ENCODE measurements at regions not wholly inside any gene's neighbourhood (a gene's known extent, or its start where the extent isn't known, plus 50 kb on each side); places are given as distances from the start of the nearest gene placed in this dataset.

GRCh38 chr5:173826428-173827350 lies 61.5 kb upstream of the CPEB4 start:
- in situ Hi-C loops (cut with MboI; ENCODE audit: low pct_ligation_motif_present in 1 of 4, low pct_unique_long_range_greater_than_20kb in 1 of 4, low sequenced_read_pairs in 3 of 4) (no loop called here), intact Hi-C loops (cut with DNase I; ENCODE audit: low total_unique reads) (no loop called here)
- no peak overlapping the region for H3K27ac ChIP-seq
- TF ChIP-seq EP300 (IDR thresholded peaks at IDR 0.05; ENCODE audit: low read depth), result no peak
- TF ChIP-seq POLR2A (IDR thresholded peaks at IDR 0.05), result no peak
- no peak for TF ChIP-seq CTCF (IDR thresholded peaks at IDR 0.05)
- no peak for TF ChIP-seq POLR2AphosphoS5 (IDR thresholded peaks at IDR 0.05)
- DNase-seq, result no peak
- no peak overlapping the region for H3K4me3 ChIP-seq
- H3K9me3 ChIP-seq, result no peaks in the 10 kb centered on the region
- peaks cover 0 to 10% (median 3%) of the 10 kb centered on the region in 4 donors for H3K4me1 ChIP-seq
- H3K36me3 ChIP-seq, result no peaks in the 10 kb centered on the region
- H3K27me3 ChIP-seq, result no peaks in the 10 kb centered on the region
- WGBS, 2 donors (ENCODE audit: low coverage in 1 of 2), result 84 to 94% methylated on average over 2 to 5 of the region's 5 CpGs

DNA sequence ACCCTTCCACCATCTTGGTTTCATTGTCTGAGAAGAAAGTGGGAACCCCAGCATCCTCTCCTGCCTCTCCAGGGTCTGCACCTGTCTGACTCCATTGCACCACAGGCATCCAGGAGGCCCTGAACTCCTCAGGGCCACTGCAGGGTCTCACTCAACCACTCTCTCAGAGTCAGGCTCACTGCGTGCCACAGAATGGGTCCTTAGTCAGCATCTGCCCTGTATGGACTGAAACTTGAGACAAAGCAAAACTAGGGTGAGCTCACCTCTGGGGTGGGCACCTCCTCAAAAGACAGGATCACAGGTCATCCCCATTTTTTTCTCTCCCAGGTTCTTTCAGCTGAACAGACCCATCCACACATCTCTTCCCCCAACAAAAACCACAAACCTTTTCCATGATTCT lies 59.2 kb upstream of the CPEB4 start:
- H3K27ac ChIP-seq, result no peak overlapping the region
- no peaks in the 10 kb centered on the region for H3K9me3 ChIP-seq
- H3K4me1 ChIP-seq, result peaks cover 0 to 10% (median 3%) of the 10 kb centered on the region in 4 donors
- no peaks in the 10 kb centered on the region for H3K36me3 ChIP-seq
- in situ Hi-C loops (cut with MboI; ENCODE audit: low pct_ligation_motif_present in 1 of 4, low pct_unique_long_range_greater_than_20kb in 1 of 4, low sequenced_read_pairs in 3 of 4), result no loop called here
- no peak overlapping the region for H3K4me3 ChIP-seq
- no peaks in the 10 kb centered on the region for H3K27me3 ChIP-seq
- TF ChIP-seq CTCF (IDR thresholded peaks at IDR 0.05) (no peak), EP300 (IDR thresholded peaks at IDR 0.05; ENCODE audit: low read depth) (no peak), POLR2A (IDR thresholded peaks at IDR 0.05) (no peak), POLR2AphosphoS5 (IDR thresholded peaks at IDR 0.05) (no peak)
- intact Hi-C loops (cut with DNase I; ENCODE audit: low total_unique reads), result no loop called here
- DNase-seq, result no peak
- 100% methylated on average over 1 of the region's 1 CpG; no CpG with 5 or more reads in 1 of the 2 donors for WGBS, 2 donors (ENCODE audit: low coverage in 1 of 2)

DNA sequence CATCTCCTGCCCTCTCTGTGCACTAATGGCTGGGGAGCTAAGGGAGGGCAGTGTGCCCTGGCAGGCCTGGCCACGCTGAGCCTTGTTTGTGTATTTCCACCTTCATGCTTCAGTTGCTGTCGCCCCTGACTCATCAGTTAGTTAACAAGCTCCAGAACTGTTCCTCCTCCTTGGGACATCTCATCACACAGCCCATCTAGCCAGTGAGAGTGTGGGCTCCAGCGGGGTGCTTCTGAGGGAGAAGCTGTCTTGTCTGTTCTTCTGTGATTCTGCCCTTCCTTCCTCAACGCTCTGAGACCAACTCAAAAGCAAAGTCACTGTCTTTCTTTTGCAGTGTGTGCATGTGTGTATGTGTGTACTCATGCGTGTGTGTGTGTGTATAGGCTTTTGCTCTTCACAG lies 58.3 kb upstream of the CPEB4 start:
- TF ChIP-seq POLR2A (IDR thresholded peaks at IDR 0.05), result no peak
- no peak for TF ChIP-seq CTCF (IDR thresholded peaks at IDR 0.05)
- no peak for TF ChIP-seq POLR2AphosphoS5 (IDR thresholded peaks at IDR 0.05)
- no peak for TF ChIP-seq EP300 (IDR thresholded peaks at IDR 0.05; ENCODE audit: low read depth)
- Histone ChIP-seq H3K4me3 (no peak overlapping the region), H3K36me3 (no peaks in the 10 kb centered on the region), H3K4me1 (peaks cover 0 to 3% (median 0%) of the 10 kb centered on the region in 4 donors), H3K9me3 (no peaks in the 10 kb centered on the region), H3K27me3 (no peaks in the 10 kb centered on the region), H3K27ac (no peak overlapping the region)
- no peak for DNase-seq
- in situ Hi-C loops (cut with MboI; ENCODE audit: low pct_ligation_motif_present in 1 of 4, low pct_unique_long_range_greater_than_20kb in 1 of 4, low sequenced_read_pairs in 3 of 4) (no loop called here), intact Hi-C loops (cut with DNase I; ENCODE audit: low total_unique reads) (no loop called here)
- WGBS, 2 donors (ENCODE audit: low coverage in 1 of 2), result 83 to 100% methylated on average over 1 to 5 of the region's 5 CpGs

- no peak overlapping the region for H3K27ac ChIP-seq
- WGBS, 2 donors (ENCODE audit: low coverage in 1 of 2), result 80 to 88% methylated on average over 1 of the region's 1 CpG
- no peaks in the 10 kb centered on the region for H3K27me3 ChIP-seq
- in situ Hi-C loops (cut with MboI; ENCODE audit: low pct_ligation_motif_present in 1 of 4, low pct_unique_long_range_greater_than_20kb in 1 of 4, low sequenced_read_pairs in 3 of 4) (no loop called here), intact Hi-C loops (cut with DNase I; ENCODE audit: low total_unique reads) (no loop called here)
- peaks cover 0 to 3% (median 0%) of the 10 kb centered on the region in 4 donors for H3K4me1 ChIP-seq
- no peak for DNase-seq
- H3K36me3 ChIP-seq, result no peaks in the 10 kb centered on the region
- H3K4me3 ChIP-seq, result no peak overlapping the region
- TF ChIP-seq POLR2AphosphoS5 (IDR thresholded peaks at IDR 0.05) (no peak), EP300 (IDR thresholded peaks at IDR 0.05; ENCODE audit: low read depth) (no peak), POLR2A (IDR thresholded peaks at IDR 0.05) (no peak), CTCF (IDR thresholded peaks at IDR 0.05) (no peak)
- no peaks in the 10 kb centered on the region for H3K9me3 ChIP-seq
Observed at GRCh38 chr5:173830421-173830820, 57.7 kb upstream of the CPEB4 start.

Data from transverse colon (tissue), 4 donors.